BE2C (cell line): ENCODE measurements at regions not wholly inside any gene's neighbourhood (a gene's known extent, or its start where the extent isn't known, plus 50 kb on each side); places are given as distances from the start of the nearest gene placed in this dataset.
A peak's percentile ranks its signal among the peaks of the same experiment; 100 is the strongest.
"Not testable (repeated sequence)": the region's sequence is repeated elsewhere in the genome, so short reads cannot be mapped to it uniquely, and the experiment has no call there.

Experiments
- DNase-seq: peaks from one replicate; pipeline ENCODE4 v3.0.0-alpha.2; 2020
- H3K27me3 ChIP-seq: fragments of 250-450 bp; sonication (Bioruptor Pico); 2 replicates; pipeline ENCODE4 v1.5.1; 2020; ENCODE audit warnings: mild to moderate bottlenecking
- H3K36me3 ChIP-seq: fragments of 250-450 bp; sonication (Bioruptor Pico); 2 replicates; pipeline ENCODE4 v1.5.1; 2020; ENCODE audit warnings: mild to moderate bottlenecking
- H3K4me1 ChIP-seq: fragments of 250-450 bp; sonication (Bioruptor Pico); 2 replicates; pipeline ENCODE4 v1.5.1; 2020
- H3K4me3 ChIP-seq: 2 replicates; pipeline ENCODE4 v1.5.1; 2011; ENCODE audit warnings: low read depth, low read length
- H3K9me3 ChIP-seq: fragments of 250-450 bp; sonication (Bioruptor Pico); 2 replicates; pipeline ENCODE4 v1.5.1; 2020
- CTCF ChIP-seq: IDR thresholded peaks from 2 replicates; pipeline ENCODE4 v1.5.1; 2012; ENCODE audit warnings: mild to moderate bottlenecking, low read depth, low read length

- TF ChIP-seq CTCF, result no peak
These were observed 855.6 kb downstream of the KCNJ2 start for GRCh38 chr17:71024969-71025368.

GRCh38 chr17:71029246-71029645 is 859.9 kb downstream of the KCNJ2 start:
- no peak for TF ChIP-seq CTCF
- no peak for DNase-seq
- H3K4me3 ChIP-seq, result no peak overlapping the region
- no peaks in the 10 kb centered on the region for H3K27me3 ChIP-seq
- no peaks in the 10 kb centered on the region for H3K9me3 ChIP-seq
- no peaks in the 10 kb centered on the region for H3K36me3 ChIP-seq
- peaks cover 12% of the 10 kb centered on the region for H3K4me1 ChIP-seq

More at GRCh38 chr17:71024969-71025368, 855.6 kb downstream of the KCNJ2 start:
- Histone ChIP-seq H3K9me3 (no peaks in the 10 kb centered on the region), H3K4me1 (peaks cover 8% of the 10 kb centered on the region), H3K36me3 (no peaks in the 10 kb centered on the region), H3K27me3 (no peaks in the 10 kb centered on the region), H3K4me3 (no peak overlapping the region)
- DNase-seq, result no peak

DNA sequence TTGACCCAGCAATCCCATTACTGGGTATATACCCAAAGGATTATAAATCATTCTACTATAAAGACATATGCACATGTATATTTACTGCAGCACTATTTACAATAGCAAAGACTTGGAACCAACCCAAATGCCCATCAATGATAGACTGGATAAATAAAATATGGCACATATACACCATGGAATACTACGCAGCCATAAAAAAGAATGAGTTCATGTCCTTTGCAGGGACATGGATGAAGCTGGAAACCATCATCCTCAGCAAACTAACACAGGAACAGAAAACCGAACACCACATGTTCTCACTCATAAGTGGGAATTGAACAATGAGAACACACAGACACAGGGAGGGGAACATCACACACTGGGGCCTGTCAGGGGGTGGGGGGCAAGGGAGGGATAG is 862.0 kb downstream of the KCNJ2 start:
- H3K4me1 ChIP-seq, result peaks cover 11% of the 10 kb centered on the region
- not testable (repeated sequence) for H3K9me3 ChIP-seq, H3K27me3 ChIP-seq, H3K4me3 ChIP-seq, DNase-seq, H3K36me3 ChIP-seq

DNA sequence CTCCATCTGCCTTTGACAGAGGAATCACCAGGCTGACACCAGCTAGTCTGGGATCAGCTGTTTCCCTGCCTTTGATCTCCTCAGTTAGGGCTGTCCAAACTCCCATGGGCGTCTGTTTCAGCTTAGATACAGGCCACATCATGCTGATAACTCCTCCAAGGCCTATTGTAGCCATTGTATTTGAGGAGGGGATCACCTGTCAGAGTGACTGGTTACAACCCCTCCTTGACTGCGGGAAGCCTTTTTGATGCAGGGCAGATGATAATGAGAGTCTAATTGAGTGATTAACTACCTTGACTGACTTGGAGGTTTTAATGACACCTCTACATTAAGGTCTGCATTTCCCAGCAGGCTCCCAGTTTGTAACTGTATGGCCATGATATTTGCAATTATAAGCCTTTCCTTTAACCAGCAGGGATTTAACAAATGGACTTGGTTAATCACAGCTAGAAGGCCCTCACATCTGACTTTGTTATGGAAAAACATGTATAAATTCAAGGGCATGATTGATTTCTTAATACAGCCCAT is 863.5 kb downstream of the KCNJ2 start:
- DNase-seq, result peak; percentile 55
- Histone ChIP-seq H3K4me3 (no peak overlapping the region), H3K4me1 (peaks cover 11% of the 10 kb centered on the region), H3K9me3 (no peaks in the 10 kb centered on the region), H3K27me3 (no peaks in the 10 kb centered on the region), H3K36me3 (no peaks in the 10 kb centered on the region)
- TF ChIP-seq CTCF, result no peak

DNA sequence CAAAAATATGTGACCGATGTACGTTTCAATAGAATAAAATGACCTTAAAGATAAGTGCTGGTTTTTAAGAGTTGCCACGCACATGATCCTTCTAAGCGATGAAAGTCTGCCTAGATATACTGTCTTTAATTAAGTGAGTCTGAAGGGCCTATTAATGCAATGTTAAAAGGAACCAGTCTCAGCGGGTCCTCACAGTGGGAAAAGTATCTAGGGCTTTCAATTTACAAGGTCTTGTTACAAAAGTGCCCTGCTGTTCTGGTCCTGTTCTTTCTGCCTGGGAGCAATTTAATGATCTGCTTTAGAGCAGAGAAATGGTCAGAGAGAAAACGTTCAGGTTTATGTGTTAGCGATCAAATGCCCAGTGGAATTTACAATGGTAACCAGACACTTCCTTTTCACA is 864.0 kb downstream of the KCNJ2 start:
- TF ChIP-seq CTCF, result no peak
- Histone ChIP-seq H3K4me1 (peaks cover 11% of the 10 kb centered on the region), H3K27me3 (no peaks in the 10 kb centered on the region), H3K36me3 (no peaks in the 10 kb centered on the region), H3K4me3 (no peak overlapping the region), H3K9me3 (no peaks in the 10 kb centered on the region)
- no peak for DNase-seq

DNA sequence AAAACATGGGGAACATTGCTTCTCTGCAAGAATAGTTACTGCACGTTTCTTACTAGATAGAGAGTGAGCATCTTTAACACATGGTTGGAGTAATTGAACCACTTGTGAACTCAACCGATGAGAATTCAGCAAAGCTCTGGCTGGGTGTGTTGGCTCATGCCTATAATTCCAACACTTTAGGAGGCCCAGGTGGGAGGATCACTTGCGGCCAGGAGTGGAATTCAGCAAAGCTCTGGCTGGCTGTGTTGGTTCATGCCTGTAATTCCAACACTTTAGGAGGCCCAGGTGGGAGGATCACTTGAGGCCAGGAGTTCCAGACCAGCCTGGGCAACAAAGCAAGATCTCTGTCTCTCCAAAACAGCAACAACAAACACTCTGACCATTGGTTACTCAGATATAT is 865.9 kb downstream of the KCNJ2 start:
- no peaks in the 10 kb centered on the region for H3K9me3 ChIP-seq
- H3K4me3 ChIP-seq, result no peak overlapping the region
- H3K4me1 ChIP-seq, result peaks cover 11% of the 10 kb centered on the region
- no peaks in the 10 kb centered on the region for H3K27me3 ChIP-seq
- H3K36me3 ChIP-seq, result no peaks in the 10 kb centered on the region
- no peak for TF ChIP-seq CTCF
- DNase-seq, result no peak

DNA sequence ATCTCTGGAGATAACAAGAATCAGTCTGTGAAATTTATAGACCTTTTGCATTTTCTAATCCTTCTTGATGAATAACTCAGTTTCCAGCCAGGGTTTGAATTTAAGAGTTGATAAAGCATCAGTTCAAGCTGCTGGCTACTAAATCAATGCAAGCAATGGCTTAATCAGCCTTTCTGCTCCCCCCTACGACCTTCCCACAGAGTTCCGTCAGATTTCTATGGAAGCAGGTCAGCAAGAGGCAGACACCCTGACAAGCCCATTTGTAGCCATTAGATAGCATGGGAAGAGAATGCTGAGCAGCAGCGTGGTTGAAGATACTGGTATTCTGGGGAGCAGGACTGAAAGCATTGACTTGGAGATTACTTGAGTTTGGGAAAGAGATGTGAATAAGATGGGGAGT is 868.1 kb downstream of the KCNJ2 start:
- Histone ChIP-seq H3K9me3 (no peaks in the 10 kb centered on the region), H3K4me1 (peaks cover 11% of the 10 kb centered on the region), H3K4me3 (no peak overlapping the region), H3K36me3 (no peaks in the 10 kb centered on the region), H3K27me3 (no peaks in the 10 kb centered on the region)
- DNase-seq, result no peak
- no peak for TF ChIP-seq CTCF
